H1 (cell line): ENCODE measurements at regions not wholly inside any gene's neighbourhood (a gene's known extent, or its start where the extent isn't known, plus 50 kb on each side); places are given as distances from the start of the nearest gene placed in this dataset.

Source experiments
- CTCF ChIA-PET: fragments of 300-600 bp; sonication (Branson Sonifier 250); formaldehyde crosslinking; loops from one replicate; lab custom pipeline; 2021; ENCODE audit not compliant: partially characterized antibody; lab: Charles Lee
- POLR2A ChIA-PET: fragments of 300-600 bp; sonication (Branson Sonifier 250); formaldehyde crosslinking; loops from one replicate; lab custom pipeline; 2021; ENCODE audit warnings: inconsistent platforms; ENCODE audit not compliant: partially characterized antibody; lab: Charles Lee
- DNase-seq, 2 experiments: peaks; one replicate each; pipeline versions ENCODE4 v3.0.0 to v3.0.0-alpha.2; 2010 to 2022; ENCODE audit warnings: low spot score in 2 of 2, low read depth in 1 of 2, mixed read lengths in 1 of 2
- FAIRE-seq: peaks from 2 replicates; lab custom pipeline; 2011; peaks lifted over from hg19 to GRCh38; lab: Jason Lieb, UNC
- H2AFZ ChIP-seq: 2 replicates; pipeline ENCODE4 v1.8.1; 2012; ENCODE audit warnings: low read length, inconsistent platforms
- H2AK5ac ChIP-seq: 2 replicates; pipeline ENCODE4 v1.6.1; 2013; ENCODE audit warnings: low read depth, low read length
- H2BK120ac ChIP-seq: replicated peaks from 2 replicates; pipeline ENCODE3; 2013; ENCODE audit warnings: low read depth, low read length, inconsistent platforms
- H2BK12ac ChIP-seq: 2 replicates; pipeline ENCODE4 v1.6.1; 2013; ENCODE audit warnings: low read depth, low read length
- H2BK15ac ChIP-seq: 2 replicates; pipeline ENCODE4 v1.6.1; 2013; ENCODE audit warnings: low read length
- H2BK20ac ChIP-seq: 2 replicates; pipeline ENCODE4 v1.6.1; 2013; ENCODE audit warnings: low read length
- H2BK5ac ChIP-seq: 2 replicates; pipeline ENCODE4 v1.6.1; 2013; ENCODE audit warnings: low read depth, low read length
- H3K14ac ChIP-seq: 2 replicates; pipeline ENCODE4 v1.6.1; 2013; ENCODE audit warnings: inconsistent platforms; ENCODE audit not compliant: insufficient read length
- H3K18ac ChIP-seq: 2 replicates; pipeline ENCODE4 v1.6.1; 2013; ENCODE audit warnings: low read length; ENCODE audit errors: extremely low read depth
- H3K23ac ChIP-seq: 2 replicates; pipeline ENCODE4 v1.6.1; 2013; ENCODE audit warnings: inconsistent platforms; ENCODE audit not compliant: insufficient read length
- H3K23me2 ChIP-seq: 2 replicates; pipeline ENCODE4 v1.6.1; 2013; ENCODE audit warnings: low read depth, low read length
- H3K27ac ChIP-seq: 2 replicates; pipeline ENCODE4 v1.6.1; 2011; ENCODE audit warnings: low read depth, low read length, inconsistent platforms
- H3K27me3 ChIP-seq, 4 experiments: replicated peaks in 1 of 4; 1 replicate in 1 of 4; 2 replicates in 3 of 4; pipeline versions ENCODE4 v1.6.1 to v1.8.1; 2011 to 2013; ENCODE audit warnings: low read length in 3 of 4, mild to moderate bottlenecking in 3 of 4, inconsistent platforms in 2 of 4, mixed read lengths in 2 of 4, moderate library complexity in 1 of 4; ENCODE audit not compliant: control insufficient read depth in 3 of 4, insufficient read depth in 3 of 4; ENCODE audit errors: extremely low read depth in 1 of 4
- H3K36me3 ChIP-seq, 4 experiments: 2 replicates each; pipeline versions ENCODE4 v1.6.1 to v1.8.1; 2011 to 2013; ENCODE audit warnings: mild to moderate bottlenecking in 4 of 4, low read length in 3 of 4, moderate library complexity in 2 of 4, control low read depth in 1 of 4, inconsistent platforms in 1 of 4; ENCODE audit not compliant: insufficient read depth in 4 of 4, control insufficient read depth in 2 of 4
- H3K4ac ChIP-seq: replicated peaks from 2 replicates; pipeline ENCODE3; 2013; ENCODE audit warnings: low read length, low read depth, mixed read lengths, inconsistent platforms; ENCODE audit not compliant: insufficient read length
- H3K4me1 ChIP-seq, 4 experiments: replicated peaks in 1 of 4; 1 replicate in 1 of 4; 2 replicates in 3 of 4; pipeline versions ENCODE4 v1.6.1 to v1.8.1; 2011 to 2013; ENCODE audit warnings: low read length in 3 of 4, inconsistent platforms in 2 of 4, mixed read lengths in 1 of 4; ENCODE audit not compliant: insufficient read depth in 4 of 4, control insufficient read depth in 3 of 4
- H3K4me2 ChIP-seq, 2 experiments: 2 replicates each; pipeline versions ENCODE4 v1.6.1 to v1.8.1; 2011 to 2013; ENCODE audit warnings: low read depth in 2 of 2, low read length in 2 of 2, control low read depth in 1 of 2, inconsistent platforms in 1 of 2, mild to moderate bottlenecking in 1 of 2; ENCODE audit not compliant: insufficient read depth in 1 of 2
- H3K4me3 ChIP-seq, 4 experiments: fragments of 200-600, 300-600 bp in 1 of 4; sonication (generic), shearing (Covaris generic), sonication (Bioruptor Twin) in 1 of 4; 2 replicates each; pipeline versions ENCODE4 v1.5.1 to v1.8.1; 2011 to 2016; ENCODE audit warnings: low read length in 4 of 4, low read depth in 3 of 4, control low read depth in 2 of 4, inconsistent platforms in 2 of 4, mild to moderate bottlenecking in 2 of 4, mixed read lengths in 1 of 4, moderate library complexity in 1 of 4; ENCODE audit not compliant: insufficient read depth in 2 of 4; ENCODE audit errors: extremely low read depth in 1 of 4
- H3K56ac ChIP-seq: replicated peaks from 2 replicates; pipeline ENCODE3; 2013; ENCODE audit warnings: low read depth, mild to moderate bottlenecking, mixed read lengths, low read length, inconsistent platforms; ENCODE audit not compliant: insufficient read length
- H3K79me1 ChIP-seq: 2 replicates; pipeline ENCODE4 v1.6.1; 2013; ENCODE audit warnings: low read depth, low read length, control low read depth
- H3K79me2 ChIP-seq, 2 experiments: 2 replicates each; pipeline versions ENCODE4 v1.6.1 to v1.8.1; 2012 to 2013; ENCODE audit warnings: low read length in 2 of 2, mild to moderate bottlenecking in 2 of 2, inconsistent platforms in 1 of 2; ENCODE audit not compliant: insufficient read depth in 2 of 2, control insufficient read depth in 1 of 2
- H3K9ac ChIP-seq, 4 experiments: replicated peaks in 1 of 4; 1 replicate in 1 of 4; 2 replicates in 3 of 4; pipeline versions ENCODE4 v1.6.1 to v1.8.1; 2011 to 2013; ENCODE audit warnings: low read depth in 3 of 4, low read length in 3 of 4, control low read depth in 2 of 4, mild to moderate bottlenecking in 2 of 4, moderate library complexity in 2 of 4, inconsistent platforms in 1 of 4; ENCODE audit errors: extremely low read depth in 1 of 4
- H3K9me3 ChIP-seq, 2 experiments: 2 replicates each; pipeline versions ENCODE4 v1.6.1 to v1.8.1; 2012 to 2013; ENCODE audit warnings: mild to moderate bottlenecking in 2 of 2, moderate library complexity in 2 of 2, control low read depth in 1 of 2, inconsistent platforms in 1 of 2, low read depth in 1 of 2, low read length in 1 of 2, mixed read lengths in 1 of 2; ENCODE audit not compliant: insufficient read depth in 2 of 2
- H4K20me1 ChIP-seq, 2 experiments: replicated peaks in 1 of 2; 2 replicates each; pipeline versions ENCODE3 to v1.8.1; 2011 to 2013; ENCODE audit warnings: inconsistent platforms in 2 of 2, low read length in 2 of 2, mild to moderate bottlenecking in 1 of 2; ENCODE audit not compliant: insufficient read depth in 2 of 2, control insufficient read depth in 1 of 2
- H4K5ac ChIP-seq: 2 replicates; pipeline ENCODE4 v1.6.1; 2013; ENCODE audit warnings: low read length, low read depth, mixed read lengths, inconsistent platforms; ENCODE audit not compliant: insufficient read length
- H4K8ac ChIP-seq: 2 replicates; pipeline ENCODE4 v1.8.0; 2013; ENCODE audit warnings: mild to moderate bottlenecking, moderate library complexity, low read length, inconsistent platforms; ENCODE audit not compliant: insufficient read depth; ENCODE audit errors: extremely low read depth
- H4K91ac ChIP-seq: replicated peaks from 2 replicates; pipeline ENCODE3; 2013; ENCODE audit warnings: low read length, mixed read lengths, inconsistent platforms; ENCODE audit not compliant: insufficient read length
- ASH2L ChIP-seq: fragments of 200-600, 300-600 bp; sonication (generic); IDR thresholded peaks from one replicate; pipeline ENCODE4 v1.7.1; 2017; ENCODE audit warnings: low read length
- BACH1 ChIP-seq: IDR thresholded peaks from 2 replicates; pipeline ENCODE4 v1.6.1; 2012; ENCODE audit warnings: low read length, improper control_type of control experiment
- KDM1A ChIP-seq: fragments of 200-600, 300-600 bp; sonication (generic); IDR thresholded peaks from 2 replicates; pipeline ENCODE4 v1.7.1; 2016; ENCODE audit warnings: mild to moderate bottlenecking, low read length, borderline replicate concordance

DNA sequence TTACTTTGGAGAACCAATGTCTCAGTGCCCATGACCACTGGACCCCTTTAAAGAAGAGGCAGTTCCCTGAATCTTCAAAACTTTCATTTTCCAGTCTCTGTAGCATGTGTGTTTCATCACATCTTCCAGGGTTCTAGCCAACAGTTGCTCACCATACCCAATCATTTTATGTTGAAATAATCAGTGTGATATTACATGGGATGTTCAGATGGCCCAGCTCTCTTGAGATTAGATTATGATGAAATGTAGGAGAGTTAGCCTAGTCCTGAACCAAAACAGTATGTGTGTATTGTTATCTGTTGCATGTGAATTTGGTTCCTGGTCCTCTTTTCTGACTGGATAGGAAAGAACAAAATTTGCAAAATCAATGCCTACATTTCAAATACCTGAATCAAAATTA is 144.5 kb downstream of the ANKRD7 start:
- no peak for TF ChIP-seq BACH1
- TF ChIP-seq ASH2L, result no peak
- no peak for TF ChIP-seq KDM1A
- Histone ChIP-seq H3K79me2 (no peaks in the 10 kb centered on the region), H3K4ac (no peak overlapping the region), H3K79me1 (no peaks in the 10 kb centered on the region), H4K8ac (no peak overlapping the region), H2AFZ (no peak overlapping the region), H3K4me1 (no peaks in the 10 kb centered on the region), H3K23ac (no peak overlapping the region), H2AK5ac (no peak overlapping the region), H4K20me1 (no peaks in the 10 kb centered on the region), H3K9me3 (no peaks in the 10 kb centered on the region), H3K14ac (no peak overlapping the region), H3K18ac (no peak overlapping the region), H2BK15ac (no peak overlapping the region), H3K27ac (no peak overlapping the region), H3K27me3 (no peaks in the 10 kb centered on the region), H3K4me3 (no peak overlapping the region), H3K56ac (no peak overlapping the region), H2BK120ac (no peak overlapping the region), H3K9ac (no peak overlapping the region), H2BK12ac (no peak overlapping the region), H4K91ac (no peak overlapping the region), H3K36me3 (no peaks in the 10 kb centered on the region), H3K23me2 (no peaks in the 10 kb centered on the region), H4K5ac (no peak overlapping the region), H2BK5ac (no peak overlapping the region), H3K4me2 (no peak overlapping the region), H2BK20ac (no peak overlapping the region)
- DNase-seq (no peak), FAIRE-seq (no peak)
- CTCF ChIA-PET, result interaction anchor here (1.4 kb wide), 1 partner anchor 68 kb away, joined by 3 read pairs; no protein-coding TSS in a partner anchor
- POLR2A ChIA-PET, result no interaction called here
